ENCODE measurements at regions not wholly inside any gene's neighbourhood (a gene's known extent, or its start where the extent isn't known, plus 50 kb on each side); places are given as distances from the start of the nearest gene placed in this dataset.

GRCh38 chr9:120202856-120203654 lies 376.9 kb downstream of the CDK5RAP2 start:
- DNase-seq: no peak

GRCh38 chr9:120198027-120198426 lies 381.9 kb downstream of the CDK5RAP2 start:
- DNase-seq: no peak

- DNase-seq: no peak
Observed at GRCh38 chr9:120197605-120198004, 382.4 kb downstream of the CDK5RAP2 start.

GRCh38 chr9:120191141-120191540 lies 388.8 kb downstream of the CDK5RAP2 start:
- DNase-seq: no peak

- DNase-seq: peak in 1 of 2 experiments; percentile 25
Observed at GRCh38 chr9:120187758-120188157, 392.2 kb downstream of the CDK5RAP2 start.

GRCh38 chr9:120186276-120186675 lies 393.7 kb downstream of the CDK5RAP2 start:
- no peak for DNase-seq

- no peak for DNase-seq
Observed at GRCh38 chr9:120184266-120184665, 395.7 kb downstream of the CDK5RAP2 start.

GRCh38 chr9:120183615-120184014 lies 396.4 kb downstream of the CDK5RAP2 start:
- DNase-seq: no peak

- no peak for DNase-seq
Observed at GRCh38 chr9:120182011-120182410, 398.0 kb downstream of the CDK5RAP2 start.

GRCh38 chr9:120177121-120177520 lies 402.8 kb downstream of the CDK5RAP2 start:
- DNase-seq: no peak

GRCh38 chr9:120175031-120175430 lies 404.9 kb downstream of the CDK5RAP2 start:
- no peak for DNase-seq

- DNase-seq: no peak
Observed at GRCh38 chr9:120161776-120162175, 418.2 kb downstream of the CDK5RAP2 start.

- no peak for DNase-seq
Observed at GRCh38 chr9:120158221-120158620, 421.7 kb downstream of the CDK5RAP2 start.

- DNase-seq: no peak
Observed at GRCh38 chr9:120156376-120156775, 423.6 kb downstream of the CDK5RAP2 start.

- no peak for DNase-seq
Observed at GRCh38 chr9:120153258-120153657, 426.7 kb downstream of the CDK5RAP2 start.

- no peak for DNase-seq
Observed at GRCh38 chr9:120152295-120152694, 427.7 kb downstream of the CDK5RAP2 start.

- no peak for DNase-seq
Observed at GRCh38 chr9:120151806-120152205, 428.2 kb downstream of the CDK5RAP2 start.

- DNase-seq: no peak
Observed at GRCh38 chr9:120151149-120151548, 428.8 kb downstream of the CDK5RAP2 start.

- no peak for DNase-seq
Observed at GRCh38 chr9:120138955-120139354, 441.0 kb downstream of the CDK5RAP2 start.

- no peak for DNase-seq
Observed at GRCh38 chr9:120137186-120137840, 442.7 kb downstream of the CDK5RAP2 start.

GRCh38 chr9:120136696-120137095 lies 443.3 kb downstream of the CDK5RAP2 start:
- no peak for DNase-seq

- no peak for DNase-seq
Observed at GRCh38 chr9:120117081-120117480, 462.9 kb downstream of the CDK5RAP2 start.

- DNase-seq: no peak
Observed at GRCh38 chr9:120110520-120110919, 469.4 kb downstream of the CDK5RAP2 start.

GRCh38 chr9:120109242-120109641 lies 470.7 kb downstream of the CDK5RAP2 start:
- DNase-seq: peak in 1 of 2 experiments; percentile 20
